NB4 (cell line): ENCODE measurements at regions not wholly inside any gene's neighbourhood (a gene's known extent, or its start where the extent isn't known, plus 50 kb on each side); places are given as distances from the start of the nearest gene placed in this dataset.

Source experiments
- DNase-seq: peaks from one replicate; pipeline ENCODE4 v3.0.0; 2010; ENCODE audit warnings: low read depth
- H3K4me3 ChIP-seq: one replicate; pipeline ENCODE4 v1.5.1; 2011; ENCODE audit warnings: mild to moderate bottlenecking, low read depth, low read length, moderate library complexity
- CTCF ChIP-seq: IDR thresholded peaks from one replicate; pipeline ENCODE4 v1.5.1; 2012; ENCODE audit warnings: low read depth, low read length
- MAX ChIP-seq: IDR thresholded peaks from 2 replicates; pipeline ENCODE4 v1.6.1; 2011; ENCODE audit warnings: low read depth, low read length
- MYC ChIP-seq: IDR thresholded peaks from 2 replicates; pipeline ENCODE4 v1.6.1; 2011; ENCODE audit warnings: low read depth, low read length
- POLR2A ChIP-seq: IDR thresholded peaks from 2 replicates; pipeline ENCODE4 v1.6.1; 2011; ENCODE audit warnings: mild to moderate bottlenecking; ENCODE audit not compliant: insufficient read length; ENCODE audit errors: extremely low read depth

DNA sequence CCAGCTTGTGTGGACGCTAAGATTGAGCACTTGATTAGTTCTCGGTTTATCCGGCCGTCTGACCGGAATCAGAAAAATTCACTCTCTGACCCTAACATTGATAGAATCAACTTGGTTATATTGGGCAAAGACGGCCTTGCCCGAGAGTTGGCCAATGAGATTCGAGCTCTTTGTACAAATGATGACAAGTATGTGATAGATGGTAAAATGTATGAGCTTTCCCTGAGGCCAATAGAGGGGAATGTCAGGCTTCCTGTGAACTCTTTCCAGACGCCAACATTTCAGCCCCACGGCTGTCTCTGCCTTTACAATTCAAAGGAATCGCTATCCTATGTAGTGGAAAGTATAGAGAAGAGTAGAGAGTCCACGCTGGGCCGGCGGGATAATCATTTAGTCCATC, 59.6 kb downstream of the ARHGAP35 start:
- no peak overlapping the region for H3K4me3 ChIP-seq
- DNase-seq = no peak

GRCh38 chr19:46921071-46921470, 60.3 kb downstream of the ARHGAP35 start:
- TF ChIP-seq POLR2A (no peak), MAX (no peak)
- DNase-seq = no peak
- no peak overlapping the region for H3K4me3 ChIP-seq

More for the DNA sequence above, 59.6 kb downstream of the ARHGAP35 start:
- TF ChIP-seq CTCF (no peak), POLR2A (no peak), MAX (no peak), MYC (no peak)

GRCh38 chr19:46922465-46922864, 61.7 kb downstream of the ARHGAP35 start:
- no peak for DNase-seq
- no peak overlapping the region for H3K4me3 ChIP-seq
- TF ChIP-seq MAX (no peak), MYC (no peak), CTCF (no peak), POLR2A (no peak)

GRCh38 chr19:46924874-46925547, 64.2 kb downstream of the ARHGAP35 start:
- TF ChIP-seq CTCF (no peak), MYC (no peak), POLR2A (no peak), MAX (no peak)
- no peak for DNase-seq
- H3K4me3 ChIP-seq = no peak overlapping the region

DNA sequence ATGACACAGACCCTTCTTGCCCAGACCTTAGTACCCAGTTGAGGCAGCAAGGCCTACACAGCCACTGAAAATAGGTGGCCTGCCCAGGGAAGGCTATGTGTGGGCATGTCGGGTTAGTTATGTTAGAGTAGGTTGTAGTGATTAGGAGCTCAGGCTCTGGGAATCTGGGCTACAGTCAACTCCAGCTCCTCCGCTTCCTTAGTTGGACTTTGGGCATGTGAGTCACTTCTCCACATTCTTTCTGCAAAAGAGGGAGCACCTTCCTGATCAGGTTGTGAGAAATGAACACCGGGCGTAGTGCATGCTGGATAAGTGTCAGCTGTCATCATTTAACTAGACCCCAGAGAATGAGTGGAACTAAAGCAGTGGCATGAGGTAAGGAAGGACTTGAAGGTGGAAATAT, 64.8 kb downstream of the ARHGAP35 start:
- no peak overlapping the region for H3K4me3 ChIP-seq
- no peak for TF ChIP-seq MAX
- no peak for TF ChIP-seq CTCF
- no peak for TF ChIP-seq POLR2A
- no peak for TF ChIP-seq MYC
- DNase-seq = no peak

DNA sequence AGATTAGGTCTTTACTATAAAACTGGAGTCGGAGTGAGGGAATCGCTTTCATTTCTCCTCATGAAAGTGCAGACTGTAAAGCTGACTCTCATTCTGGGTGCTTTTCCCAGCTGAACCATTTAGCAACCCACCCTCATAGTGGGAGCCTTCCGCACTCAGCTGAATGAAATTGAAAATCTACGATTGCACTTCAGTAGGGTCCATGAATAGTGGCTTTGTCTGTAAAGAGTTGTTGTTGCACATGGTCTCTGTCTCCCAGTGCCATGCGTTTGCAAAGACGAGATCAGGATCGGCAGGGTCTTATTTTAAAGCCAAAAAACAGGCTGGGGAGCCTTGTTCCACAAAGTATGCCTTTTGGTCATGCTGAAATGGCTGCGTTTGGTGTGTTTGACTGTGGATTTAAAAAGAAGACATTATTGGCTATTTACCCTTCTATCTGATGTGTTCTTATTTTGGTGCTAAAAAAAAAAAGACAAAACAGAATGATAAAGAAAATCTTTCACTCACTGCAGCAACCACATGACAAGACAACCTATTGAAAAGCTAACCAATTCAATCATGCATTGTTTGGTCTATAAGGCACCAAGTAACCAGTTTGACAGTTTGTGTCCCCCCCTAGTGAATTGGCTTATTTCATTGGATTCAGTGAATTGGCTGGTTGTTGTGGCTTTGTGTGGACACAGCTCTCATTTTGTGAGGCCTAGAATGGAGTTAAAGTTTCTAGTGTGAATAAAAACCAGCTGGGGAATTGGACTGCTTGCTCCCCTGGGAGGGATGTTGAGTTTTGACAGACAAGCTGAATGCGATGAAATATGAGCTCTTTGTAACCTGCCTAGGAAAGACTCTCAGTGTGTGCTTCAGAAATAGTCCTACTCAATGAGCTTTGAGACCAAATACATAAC, 65.6 kb downstream of the ARHGAP35 start:
- TF ChIP-seq CTCF = no peak
- peak; percentile 51 for DNase-seq
- H3K4me3 ChIP-seq = no peak overlapping the region
